H9 (cell line): ENCODE measurements at regions not wholly inside any gene's neighbourhood (a gene's known extent, or its start where the extent isn't known, plus 50 kb on each side); places are given as distances from the start of the nearest gene placed in this dataset.

Experiments
- DNase-seq: peaks from one replicate; pipeline ENCODE4 v3.0.0-alpha.2; 2017
- H2AFZ ChIP-seq: one replicate; pipeline ENCODE4 v1.6.1; 2013; ENCODE audit warnings: mild to moderate bottlenecking, low read length, control low read depth, moderate library complexity
- H2AK5ac ChIP-seq: 2 replicates; pipeline ENCODE4 v1.6.1; 2013; ENCODE audit warnings: low read length, control low read depth, mixed read lengths; ENCODE audit not compliant: insufficient read length
- H2BK120ac ChIP-seq: one replicate; pipeline ENCODE4 v1.6.1; 2013; ENCODE audit warnings: low read depth, mild to moderate bottlenecking, low read length, control low read depth, inconsistent platforms; ENCODE audit not compliant: poor library complexity, severe bottlenecking
- H2BK12ac ChIP-seq: 2 replicates; pipeline ENCODE4 v1.6.1; 2013; ENCODE audit warnings: low read length, control low read depth, mixed read lengths, low read depth; ENCODE audit not compliant: insufficient read length
- H2BK15ac ChIP-seq: 2 replicates; pipeline ENCODE4 v1.6.1; 2013; ENCODE audit warnings: low read depth, low read length, control low read depth
- H2BK20ac ChIP-seq: one replicate; pipeline ENCODE4 v1.6.1; 2013; ENCODE audit warnings: low read depth, mild to moderate bottlenecking, low read length, control low read depth, inconsistent platforms; ENCODE audit not compliant: poor library complexity, severe bottlenecking
- H2BK5ac ChIP-seq: 2 replicates; pipeline ENCODE4 v1.6.1; 2013; ENCODE audit warnings: low read length, control low read depth, mixed read lengths; ENCODE audit not compliant: insufficient read length
- H3K14ac ChIP-seq: 2 replicates; pipeline ENCODE4 v1.6.1; 2013; ENCODE audit warnings: low read length, control low read depth; ENCODE audit not compliant: insufficient read depth
- H3K18ac ChIP-seq: 2 replicates; pipeline ENCODE4 v1.6.1; 2013; ENCODE audit warnings: low read depth, mild to moderate bottlenecking, mixed read lengths, low read length, control low read depth; ENCODE audit not compliant: insufficient read length
- H3K23ac ChIP-seq: 2 replicates; pipeline ENCODE4 v1.6.1; 2013; ENCODE audit warnings: low read length, control low read depth, mixed read lengths, low read depth; ENCODE audit not compliant: insufficient read length
- H3K23me2 ChIP-seq: 2 replicates; pipeline ENCODE4 v1.6.1; 2013; ENCODE audit warnings: low read depth, mild to moderate bottlenecking, mixed read lengths, low read length, control low read depth; ENCODE audit not compliant: insufficient read length, poor library complexity, severe bottlenecking
- H3K27ac ChIP-seq: 2 replicates; pipeline ENCODE4 v1.5.1; 2013; ENCODE audit warnings: low read length, control low read depth, mixed read lengths, low read depth; ENCODE audit not compliant: insufficient read length
- H3K27me3 ChIP-seq: 2 replicates; pipeline ENCODE4 v1.6.1; 2013; ENCODE audit warnings: low read length, control low read depth, inconsistent platforms; ENCODE audit not compliant: insufficient read depth
- H3K4ac ChIP-seq: 2 replicates; pipeline ENCODE4 v1.6.1; 2013; ENCODE audit warnings: low read depth, mild to moderate bottlenecking, control low read depth, inconsistent platforms, low read length, moderate library complexity
- H3K4me1 ChIP-seq: 2 replicates; pipeline ENCODE4 v1.6.1; 2013; ENCODE audit warnings: low read length, control low read depth, inconsistent platforms; ENCODE audit not compliant: insufficient read depth
- H3K4me2 ChIP-seq: 2 replicates; pipeline ENCODE4 v1.6.1; 2013; ENCODE audit warnings: low read length, control low read depth, mixed read lengths; ENCODE audit not compliant: insufficient read length, insufficient read depth
- H3K56ac ChIP-seq: 2 replicates; pipeline ENCODE4 v1.6.1; 2013; ENCODE audit warnings: low read depth, mild to moderate bottlenecking, mixed read lengths, low read length, control low read depth; ENCODE audit not compliant: insufficient read length
- H3K79me1 ChIP-seq: 2 replicates; pipeline ENCODE4 v1.6.1; 2013; ENCODE audit warnings: low read depth, mild to moderate bottlenecking, moderate library complexity, low read length, control low read depth, inconsistent platforms; ENCODE audit not compliant: insufficient read depth, poor library complexity, severe bottlenecking
- H3K79me2 ChIP-seq: 2 replicates; pipeline ENCODE4 v1.6.1; 2013; ENCODE audit warnings: low read length, control low read depth, inconsistent platforms; ENCODE audit not compliant: insufficient read depth
- H3K9ac ChIP-seq: 2 replicates; pipeline ENCODE4 v1.6.1; 2013; ENCODE audit warnings: low read length, control low read depth, mixed read lengths; ENCODE audit not compliant: insufficient read length; ENCODE audit errors: extremely low read depth
- H3K9me3 ChIP-seq: one replicate; pipeline ENCODE4 v1.6.1; 2013; ENCODE audit warnings: low read depth, low read length, inconsistent platforms; ENCODE audit not compliant: control insufficient read depth
- H3T11ph ChIP-seq: one replicate; pipeline ENCODE4 v1.6.1; 2013; ENCODE audit warnings: mild to moderate bottlenecking, low read length, control low read depth, inconsistent platforms
- H4K20me1 ChIP-seq: one replicate; pipeline ENCODE4 v1.6.1; 2013; ENCODE audit not compliant: control insufficient read depth, insufficient read length, insufficient read depth
- H4K5ac ChIP-seq: 2 replicates; pipeline ENCODE4 v1.6.1; 2013; ENCODE audit warnings: low read depth, mild to moderate bottlenecking, mixed read lengths, low read length, control low read depth; ENCODE audit not compliant: insufficient read length
- H4K8ac ChIP-seq: replicated peaks from 2 replicates; pipeline ENCODE4 v1.6.1; 2013; ENCODE audit warnings: low read length, control low read depth, mixed read lengths, low read depth; ENCODE audit not compliant: insufficient read length
- H4K91ac ChIP-seq: 2 replicates; pipeline ENCODE4 v1.6.1; 2013; ENCODE audit warnings: low read depth, mild to moderate bottlenecking, moderate library complexity, mixed read lengths, low read length, control low read depth; ENCODE audit not compliant: insufficient read length
- H3K27ac Mint-ChIP-seq, 3 experiments: 2 replicates in 2 of 3; 3 replicates in 1 of 3; pipeline ENCODE4 v1.8.0; 2020 to 2021; ENCODE audit warnings: mixed read lengths in 3 of 3, mild to moderate bottlenecking in 1 of 3, moderate library complexity in 1 of 3
- H3K27me3 Mint-ChIP-seq: 2 replicates; pipeline ENCODE4 v1.8.0; 2021; ENCODE audit warnings: low read depth, mild to moderate bottlenecking, moderate library complexity, mixed read lengths
- H3K36me3 Mint-ChIP-seq, 3 experiments: 2 replicates in 2 of 3; 3 replicates in 1 of 3; pipeline ENCODE4 v1.8.0; 2020 to 2021; ENCODE audit warnings: low read depth in 3 of 3, mixed read lengths in 3 of 3; ENCODE audit not compliant: insufficient read depth in 1 of 3
- H3K4me1 Mint-ChIP-seq, 2 experiments: 2 replicates each; pipeline ENCODE4 v1.8.0; 2020; ENCODE audit warnings: mixed read lengths in 2 of 2
- H3K4me3 Mint-ChIP-seq, 2 experiments: 2 replicates in 1 of 2; 3 replicates in 1 of 2; pipeline ENCODE4 v1.8.0; 2020 to 2021; ENCODE audit warnings: mild to moderate bottlenecking in 2 of 2, mixed read lengths in 2 of 2, moderate library complexity in 1 of 2
- H3K9me3 Mint-ChIP-seq, 2 experiments: 2 replicates in 1 of 2; 3 replicates in 1 of 2; pipeline ENCODE4 v1.8.0; 2020; ENCODE audit warnings: mild to moderate bottlenecking in 2 of 2, mixed read lengths in 2 of 2, moderate library complexity in 1 of 2
- CTCF ChIP-seq: fragments of 200-600 bp; sonication (generic); conservative IDR thresholded peaks from 3 replicates; pipeline ENCODE4 v1.8.0; 2021; ENCODE audit warnings: antibody characterized with exemption, mild to moderate bottlenecking
- WGBS: extraction: QIAGEN DNeasy Blood & Tissue Kit; methylation state at CpG from one replicate; pipeline ENCODE4 v1.1.7; 2013; ENCODE audit warnings: missing lambda C conversion rate, low lambda C conversion rate, mixed read lengths; ENCODE audit not compliant: insufficient read length; ENCODE audit errors: extremely low coverage; 5-methylcytosine and 5-hydroxymethylcytosine counted together

GRCh38 chr9:1941989-1942388, 73.2 kb upstream of the SMARCA2 start:
- Histone ChIP-seq H3K27me3 (no peaks in the 10 kb centered on the region), H4K20me1 (no peaks in the 10 kb centered on the region), H2AFZ (no peak overlapping the region), H2BK5ac (no peak overlapping the region), H3K18ac (no peak overlapping the region), H2BK15ac (no peak overlapping the region), H2BK12ac (no peak overlapping the region), H3K79me2 (no peaks in the 10 kb centered on the region), H4K8ac (no peak overlapping the region), H3K79me1 (no peaks in the 10 kb centered on the region), H3K23me2 (no peaks in the 10 kb centered on the region), H3K4ac (no peak overlapping the region), H3K4me2 (no peak overlapping the region), H3T11ph (no peak overlapping the region), H2AK5ac (no peak overlapping the region), H3K9me3 (no peaks in the 10 kb centered on the region), H2BK20ac (no peak overlapping the region), H3K14ac (no peak overlapping the region), H3K23ac (no peak overlapping the region), H3K56ac (no peak overlapping the region), H2BK120ac (no peak overlapping the region), H3K27ac (no peak overlapping the region), H3K9ac (no peak overlapping the region), H4K5ac (no peak overlapping the region), H3K4me1 (no peaks in the 10 kb centered on the region; the same call in 1 of the 2 replicates), H4K91ac (no peak overlapping the region)
- H3K4me1 Mint-ChIP-seq, result no peaks in the 10 kb centered on the region
- no peaks in the 10 kb centered on the region; the same call in 1 of the 2 replicates for H3K27me3 Mint-ChIP-seq
- H3K27ac Mint-ChIP-seq, result no peak overlapping the region; a peak in 1 of 7 replicates
- H3K4me3 Mint-ChIP-seq, result no peak overlapping the region
- peak; percentile 58; the same call in 2 of the 3 replicates for TF ChIP-seq CTCF
- H3K9me3 Mint-ChIP-seq, result peaks cover 0 to 2% of the 10 kb centered on the region in 2 experiments; a peak in 3 of 5 replicates
- WGBS, result no CpG with 5 or more reads among the region's 3 CpGs
- DNase-seq, result no peak
- H3K36me3 Mint-ChIP-seq, result no peaks in the 10 kb centered on the region
